GM18508 (cell line): ENCODE measurements at regions not wholly inside any gene's neighbourhood (a gene's known extent, or its start where the extent isn't known, plus 50 kb on each side); places are given as distances from the start of the nearest gene placed in this dataset.
"Not testable (repeated sequence)": the region's sequence is repeated elsewhere in the genome, so short reads cannot be mapped to it uniquely, and the experiment has no call there.

ENCODE experiments used
- ATAC-seq: cut with Tn5 transposase; IDR thresholded peaks from one replicate; pipeline ENCODE4 v1.9.1; 2021; ENCODE audit warnings: moderate number of reproducible peaks; ENCODE audit not compliant: insufficient read depth, unreplicated experiment

- no peak for ATAC-seq
Measured at GRCh38 chr6:122182061-122182460, 217.4 kb upstream of the HSF2 start.

- no peak for ATAC-seq
Measured at GRCh38 chr6:122184401-122184827, 215.0 kb upstream of the HSF2 start.

GRCh38 chr6:122185458-122185857 is 214.0 kb upstream of the HSF2 start:
- ATAC-seq = not testable (repeated sequence)

DNA sequence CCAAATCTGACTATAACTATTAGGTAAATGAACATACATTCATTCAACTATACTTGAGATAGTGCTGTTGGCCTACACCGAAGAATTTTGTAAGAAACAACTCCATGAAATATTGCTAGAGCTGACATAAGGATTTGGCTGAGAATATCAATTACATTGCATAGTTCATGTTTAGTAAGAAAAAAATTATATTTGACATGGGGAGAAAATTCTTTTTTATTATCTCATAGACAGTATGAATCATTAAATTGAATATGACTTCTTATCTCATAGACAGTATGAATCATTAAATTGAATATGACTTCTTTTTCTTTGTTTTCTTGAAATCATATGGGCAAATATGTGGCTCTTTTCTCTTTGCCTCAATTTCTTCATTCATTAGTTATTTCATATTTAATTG is 212.3 kb upstream of the HSF2 start:
- ATAC-seq = no peak

GRCh38 chr6:122198922-122199321 is 200.5 kb upstream of the HSF2 start:
- ATAC-seq = no peak

GRCh38 chr6:122200440-122200839 is 199.0 kb upstream of the HSF2 start:
- ATAC-seq = no peak

- ATAC-seq = no peak
Measured at GRCh38 chr6:122202576-122203137, 196.8 kb upstream of the HSF2 start.

GRCh38 chr6:122207061-122207460 is 192.4 kb upstream of the HSF2 start:
- ATAC-seq = no peak

DNA sequence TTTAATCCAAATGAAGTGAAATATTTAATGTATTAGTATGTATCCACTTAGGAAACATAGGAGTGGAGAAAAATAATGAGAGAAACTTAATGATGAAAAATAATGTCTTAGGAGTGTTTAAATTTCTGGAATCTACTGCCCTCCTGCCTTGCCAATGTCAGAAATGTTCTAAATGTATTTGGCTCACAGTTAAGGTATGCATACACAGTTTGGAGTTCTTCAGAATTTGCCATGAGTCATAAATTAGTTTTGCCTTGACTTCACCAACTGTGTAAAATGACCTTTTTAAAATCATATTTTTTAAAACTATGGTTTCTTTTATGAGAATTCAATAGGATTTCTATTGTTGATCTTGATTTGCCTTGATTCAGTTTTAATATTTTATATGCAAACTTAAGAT is 191.7 kb upstream of the HSF2 start:
- no peak for ATAC-seq

GRCh38 chr6:122214605-122215318 is 184.7 kb upstream of the HSF2 start:
- no peak for ATAC-seq

- ATAC-seq = no peak
Measured at GRCh38 chr6:122220254-122220653, 179.2 kb upstream of the HSF2 start.

DNA sequence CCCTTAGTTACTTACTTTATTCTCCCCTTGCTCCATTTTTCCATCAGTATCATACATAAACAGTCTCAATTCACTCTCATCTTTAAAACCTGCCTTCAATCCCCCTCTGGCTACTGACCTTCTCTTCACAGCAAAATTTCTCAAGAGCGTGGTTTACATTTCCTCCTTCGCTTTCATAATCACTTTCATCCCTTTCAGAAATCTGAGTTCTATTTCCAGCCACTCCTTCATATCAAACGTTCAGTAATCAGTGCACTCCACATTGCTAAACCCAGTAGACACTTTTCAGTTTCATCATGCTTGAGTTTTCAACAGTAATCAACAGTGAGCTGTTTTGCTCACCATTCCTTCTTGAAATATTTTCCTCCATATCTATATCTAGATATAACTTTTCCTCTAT is 176.7 kb upstream of the HSF2 start:
- no peak for ATAC-seq

GRCh38 chr6:122223251-122223650 is 176.2 kb upstream of the HSF2 start:
- ATAC-seq = no peak

GRCh38 chr6:122238861-122239260 is 160.6 kb upstream of the HSF2 start:
- no peak for ATAC-seq

DNA sequence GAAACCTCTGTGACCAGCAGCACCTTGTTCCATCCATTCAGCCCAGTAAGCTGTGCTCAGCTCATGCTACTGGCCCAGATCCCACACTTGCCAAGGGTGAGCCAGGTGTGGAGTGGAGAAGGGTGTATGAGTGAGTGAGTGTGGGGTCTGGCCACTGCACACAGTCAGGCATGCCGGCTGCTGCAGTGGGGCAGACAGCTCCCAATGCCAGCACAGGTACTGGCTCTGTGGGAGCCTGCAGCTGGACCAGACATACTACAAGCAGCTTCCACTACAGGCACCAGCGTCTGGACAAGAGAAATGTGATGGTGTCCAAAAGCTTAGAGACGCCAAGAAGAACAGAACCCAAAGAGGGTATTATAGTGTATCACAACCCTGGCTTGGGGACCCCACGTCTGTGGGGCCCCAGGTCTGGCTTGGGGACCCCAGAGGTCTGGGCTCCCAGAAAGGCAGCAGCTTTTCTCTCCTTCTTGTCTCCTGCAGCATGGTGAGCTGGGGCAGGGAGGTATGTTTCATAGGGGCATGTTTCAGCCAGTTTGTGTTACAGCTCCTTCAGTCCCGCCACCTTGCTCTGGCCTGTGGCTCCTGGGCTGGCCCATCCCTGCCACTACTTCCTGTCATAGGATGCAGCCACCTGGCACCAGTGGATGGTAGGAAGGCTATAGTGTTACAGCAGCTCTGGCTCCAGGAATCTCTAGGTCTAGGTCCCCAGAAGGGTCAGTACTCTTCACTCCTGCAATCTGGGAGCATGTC is 152.4 kb upstream of the HSF2 start:
- ATAC-seq = no peak

DNA sequence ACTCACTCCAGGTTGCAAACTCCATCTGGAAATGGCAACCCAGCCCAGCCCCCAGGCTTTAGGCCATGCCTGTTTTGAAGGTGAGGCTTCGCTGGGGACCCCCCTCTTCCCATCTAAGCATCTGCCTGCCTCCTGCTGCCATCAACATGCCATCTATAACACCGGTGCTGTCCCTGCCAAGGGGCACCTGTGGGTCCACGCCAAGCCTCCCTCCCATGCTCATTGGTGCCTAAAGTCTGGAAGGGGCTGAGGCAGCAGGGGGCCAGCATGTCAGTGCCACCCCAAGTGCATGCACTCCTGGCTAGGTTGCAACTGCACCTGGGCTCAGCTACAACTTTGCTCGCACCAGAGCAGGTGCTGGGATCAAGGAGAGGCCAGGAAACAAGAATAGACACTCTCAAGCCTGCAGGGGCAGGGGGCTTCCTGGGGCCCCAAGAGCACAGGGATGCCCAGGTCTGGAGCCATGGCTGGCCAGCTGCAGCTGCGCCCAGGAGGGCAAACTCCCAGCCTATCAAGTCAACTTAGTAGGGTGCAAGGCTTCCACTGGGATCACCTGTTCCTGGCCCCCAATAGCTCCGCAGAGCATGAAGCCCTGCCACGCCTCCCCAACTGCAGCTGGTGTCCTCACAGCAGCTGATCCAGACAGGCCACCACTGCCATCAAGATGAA is 151.3 kb upstream of the HSF2 start:
- no peak for ATAC-seq

DNA sequence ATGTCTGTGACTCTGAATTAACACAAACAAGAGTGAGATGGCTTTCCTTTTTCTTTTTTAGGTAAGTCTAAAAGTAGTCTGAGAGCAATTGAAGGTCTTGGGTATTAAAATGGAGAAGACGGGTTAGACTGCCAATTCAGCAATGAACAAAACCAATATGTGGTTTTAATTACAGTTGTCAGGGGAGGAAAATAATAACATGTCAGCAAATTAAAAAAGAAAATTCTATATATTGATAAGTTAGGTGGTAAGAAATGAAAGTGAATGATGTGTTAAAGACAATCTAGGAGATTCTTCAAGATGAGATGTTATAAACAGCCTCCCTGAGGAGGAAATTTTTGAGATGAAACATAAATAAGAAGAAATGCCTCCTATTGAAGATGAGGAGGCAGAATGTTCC is 150.6 kb upstream of the HSF2 start:
- no peak for ATAC-seq

DNA sequence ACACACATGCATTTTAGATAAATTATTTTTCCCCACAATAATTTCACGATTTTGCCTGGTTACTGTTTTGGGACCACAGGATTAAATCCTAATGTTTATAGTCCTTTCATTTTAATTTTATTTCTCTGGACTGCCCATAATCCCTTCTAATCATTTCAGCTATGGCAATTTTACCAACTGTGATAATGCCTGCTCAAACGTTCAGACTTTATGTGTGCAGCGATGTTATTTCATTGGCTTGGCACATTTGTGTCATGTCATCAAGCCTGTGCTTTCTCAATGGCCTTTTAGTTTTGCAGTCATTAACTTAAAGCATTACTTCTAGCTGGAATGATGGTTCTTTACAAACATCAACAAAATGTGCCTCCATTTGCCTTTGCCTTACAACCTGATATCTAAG is 140.6 kb upstream of the HSF2 start:
- ATAC-seq = no peak

GRCh38 chr6:122264557-122264956 is 134.9 kb upstream of the HSF2 start:
- ATAC-seq = no peak

DNA sequence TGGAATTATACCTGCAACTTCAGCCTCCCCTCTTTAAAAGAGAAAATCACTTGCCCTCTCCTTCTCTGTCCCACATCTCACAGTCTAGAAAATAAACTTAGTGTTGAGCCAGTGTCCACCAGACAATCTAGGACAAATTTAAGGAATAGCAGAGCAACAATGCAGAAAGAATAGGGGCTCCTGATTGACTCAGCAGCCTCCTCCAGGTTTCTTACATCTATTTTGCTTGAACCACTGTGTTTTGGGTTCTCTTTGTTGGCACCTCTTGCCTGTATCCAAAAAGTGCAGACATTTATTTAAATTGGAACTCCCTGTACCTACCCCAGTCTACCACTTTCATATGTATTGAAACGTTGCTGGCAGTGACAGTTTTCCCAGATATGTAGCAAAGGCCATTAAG is 133.7 kb upstream of the HSF2 start:
- no peak for ATAC-seq

- ATAC-seq = no peak
Measured at GRCh38 chr6:122268394-122268793, 131.1 kb upstream of the HSF2 start.
